ENCODE measurements at regions not wholly inside any gene's neighbourhood (a gene's known extent, or its start where the extent isn't known, plus 50 kb on each side); places are given as distances from the start of the nearest gene placed in this dataset.

GRCh38 chr5:28864006-28864405, 1825.6 kb upstream of the CDH9 start:
- no peak for TF ChIP-seq GATA3 (IDR thresholded peaks at IDR 0.05; ENCODE audit: low read depth, low read length)
- TF ChIP-seq GATA2 (IDR thresholded peaks at IDR 0.05; ENCODE audit: low read depth, low read length): no peak

GRCh38 chr5:28862860-28863196, 1824.4 kb upstream of the CDH9 start:
- TF ChIP-seq GATA3 (IDR thresholded peaks at IDR 0.05; ENCODE audit: low read depth, low read length): no peak
- no peak for TF ChIP-seq GATA2 (IDR thresholded peaks at IDR 0.05; ENCODE audit: low read depth, low read length)

GRCh38 chr5:28862137-28862859, 1823.9 kb upstream of the CDH9 start:
- TF ChIP-seq GATA2 (IDR thresholded peaks at IDR 0.05; ENCODE audit: low read depth, low read length): no peak
- TF ChIP-seq GATA3 (IDR thresholded peaks at IDR 0.05; ENCODE audit: low read depth, low read length): no peak

DNA sequence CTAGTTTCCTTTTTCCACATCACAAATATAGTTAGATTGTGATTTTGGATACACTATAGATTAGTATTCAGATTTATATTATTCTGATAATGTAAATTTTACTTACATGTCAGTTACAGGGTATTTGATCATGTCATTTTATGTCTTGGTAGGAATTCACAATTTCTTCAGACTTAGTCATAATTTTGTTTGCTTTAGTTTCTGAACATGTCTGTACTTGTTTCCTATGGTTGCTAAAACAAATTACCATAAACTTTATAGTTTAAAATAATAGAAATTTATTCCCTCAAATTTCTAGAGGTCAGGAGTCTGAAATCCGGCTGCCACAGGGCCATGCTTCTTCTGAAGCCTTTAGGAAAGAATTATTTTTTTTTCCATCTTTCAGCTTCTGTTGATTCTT, 1817.2 kb upstream of the CDH9 start:
- no peak for TF ChIP-seq GATA3 (IDR thresholded peaks at IDR 0.05; ENCODE audit: low read depth, low read length)
- TF ChIP-seq GATA2 (IDR thresholded peaks at IDR 0.05; ENCODE audit: low read depth, low read length): no peak

DNA sequence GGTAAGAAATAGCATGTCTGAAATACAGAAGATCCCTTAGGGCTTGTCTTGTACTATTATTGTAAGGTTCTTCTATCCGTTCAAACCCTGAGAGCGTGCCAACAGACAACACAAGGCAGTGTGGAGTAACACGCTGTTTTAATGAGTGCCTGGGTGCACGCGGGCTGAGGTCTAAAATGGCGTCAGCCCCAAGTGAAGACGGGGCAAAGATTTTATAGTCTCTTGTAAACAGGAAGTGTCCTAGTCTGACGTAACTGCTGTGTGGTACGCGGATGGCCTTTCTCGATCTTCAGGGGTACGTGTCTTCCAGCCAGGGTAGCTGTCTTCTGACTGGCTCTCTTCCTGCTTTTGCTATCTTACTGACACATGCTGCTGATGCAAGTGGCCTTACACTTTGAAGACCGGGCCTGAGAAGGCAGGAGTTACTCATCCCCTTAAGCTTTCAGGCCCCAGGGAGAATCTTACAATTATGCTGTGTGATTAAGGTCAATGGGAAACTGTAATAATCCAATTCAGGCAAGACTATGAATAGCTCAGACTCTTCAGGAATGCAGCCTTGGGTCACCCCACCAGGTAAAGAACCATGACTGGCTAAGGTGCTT, 1812.0 kb upstream of the CDH9 start:
- no peak for TF ChIP-seq GATA2 (IDR thresholded peaks at IDR 0.05; ENCODE audit: low read depth, low read length)
- TF ChIP-seq GATA3 (IDR thresholded peaks at IDR 0.05; ENCODE audit: low read depth, low read length): no peak

GRCh38 chr5:28831042-28831441, 1792.7 kb upstream of the CDH9 start:
- TF ChIP-seq GATA3 (IDR thresholded peaks at IDR 0.05; ENCODE audit: low read depth, low read length) (no peak), GATA2 (IDR thresholded peaks at IDR 0.05; ENCODE audit: low read depth, low read length) (no peak)

- TF ChIP-seq GATA2 (IDR thresholded peaks at IDR 0.05; ENCODE audit: low read depth, low read length) (no peak), GATA3 (IDR thresholded peaks at IDR 0.05; ENCODE audit: low read depth, low read length) (no peak)
Observed at GRCh38 chr5:28823231-28823630, 1784.8 kb upstream of the CDH9 start.

GRCh38 chr5:28822071-28822470, 1783.7 kb upstream of the CDH9 start:
- no peak for TF ChIP-seq GATA2 (IDR thresholded peaks at IDR 0.05; ENCODE audit: low read depth, low read length)
- no peak for TF ChIP-seq GATA3 (IDR thresholded peaks at IDR 0.05; ENCODE audit: low read depth, low read length)

GRCh38 chr5:28810751-28811136, 1772.4 kb upstream of the CDH9 start:
- TF ChIP-seq GATA2 (IDR thresholded peaks at IDR 0.05; ENCODE audit: low read depth, low read length): no peak
- TF ChIP-seq GATA3 (IDR thresholded peaks at IDR 0.05; ENCODE audit: low read depth, low read length): no peak

DNA sequence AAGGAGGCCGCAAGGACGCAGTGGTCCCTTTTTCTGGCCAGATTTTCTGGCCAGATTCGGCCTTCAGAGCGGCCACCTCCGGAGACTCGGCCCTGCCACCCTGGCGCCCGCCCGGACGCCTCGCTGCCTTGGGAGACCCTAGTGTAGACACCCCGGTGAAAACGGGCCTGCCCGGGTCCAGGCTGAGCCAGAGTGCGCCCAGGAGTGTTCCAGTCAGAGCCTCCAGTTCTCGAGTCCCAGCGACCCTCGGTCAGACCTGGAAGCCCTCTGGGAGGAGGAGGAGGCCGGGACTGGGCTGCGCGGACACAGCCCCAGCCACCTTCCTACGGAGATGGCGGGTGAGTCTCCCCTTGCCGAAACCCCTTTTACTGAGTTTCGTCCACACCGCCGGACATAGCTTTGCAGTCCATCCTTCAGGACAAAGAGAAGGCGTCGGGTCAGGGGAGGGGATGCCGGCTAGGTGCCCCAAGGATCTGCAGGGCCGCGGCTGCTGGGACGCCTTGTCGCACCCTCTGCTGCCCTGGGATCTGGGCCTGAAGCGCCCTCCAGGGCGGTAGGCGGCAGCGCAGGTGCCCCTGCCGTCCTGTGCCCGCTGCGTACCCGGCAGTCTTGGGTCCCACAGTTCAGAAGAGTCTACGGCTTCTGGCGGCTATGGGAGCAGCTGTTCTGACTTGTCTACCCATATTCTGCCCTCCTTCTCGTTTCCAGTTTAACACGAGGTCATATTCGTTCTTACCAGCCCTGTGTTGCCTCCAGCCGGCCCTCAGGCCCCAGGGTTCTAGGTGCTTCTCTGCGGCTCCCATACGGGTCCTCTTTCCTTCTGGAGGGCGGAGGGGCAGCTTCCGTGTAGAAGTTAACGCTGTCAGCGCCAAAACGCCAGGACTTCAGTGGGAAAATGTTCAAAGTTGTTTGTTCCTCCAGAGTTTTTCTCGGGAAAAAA, 1771.7 kb upstream of the CDH9 start:
- no peak for TF ChIP-seq GATA2 (IDR thresholded peaks at IDR 0.05; ENCODE audit: low read depth, low read length)
- no peak for TF ChIP-seq GATA3 (IDR thresholded peaks at IDR 0.05; ENCODE audit: low read depth, low read length)

- TF ChIP-seq GATA2 (IDR thresholded peaks at IDR 0.05; ENCODE audit: low read depth, low read length) (no peak), GATA3 (IDR thresholded peaks at IDR 0.05; ENCODE audit: low read depth, low read length) (no peak)
Observed at GRCh38 chr5:28808967-28809810, 1770.8 kb upstream of the CDH9 start.

GRCh38 chr5:28807195-28807729, 1768.9 kb upstream of the CDH9 start:
- TF ChIP-seq GATA3 (IDR thresholded peaks at IDR 0.05; ENCODE audit: low read depth, low read length): no peak

- TF ChIP-seq GATA3 (IDR thresholded peaks at IDR 0.05; ENCODE audit: low read depth, low read length) (no peak), GATA2 (IDR thresholded peaks at IDR 0.05; ENCODE audit: low read depth, low read length) (no peak)
Observed at GRCh38 chr5:28788954-28789353, 1750.6 kb upstream of the CDH9 start.
